ENCODE measurements at regions not wholly inside any gene's neighbourhood (a gene's known extent, or its start where the extent isn't known, plus 50 kb on each side); places are given as distances from the start of the nearest gene placed in this dataset.

DNA sequence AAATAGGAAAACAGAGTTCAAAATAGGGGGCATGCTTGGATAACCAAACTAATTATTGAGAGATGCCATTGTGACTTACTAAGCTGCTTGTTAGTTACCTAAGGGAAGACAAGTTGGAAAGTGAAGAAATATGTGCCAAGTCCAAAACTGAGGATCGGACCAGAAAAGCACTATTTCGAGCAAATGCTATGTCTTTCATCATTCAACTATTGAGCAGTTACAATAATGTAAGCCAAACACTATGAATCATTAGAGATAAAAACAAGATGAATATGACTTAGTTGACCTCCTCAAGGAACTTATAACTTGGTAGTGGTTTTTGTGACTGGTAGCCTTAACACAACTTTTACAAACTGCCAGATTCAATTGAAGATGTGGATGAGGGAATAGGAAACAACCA is 240.6 kb upstream of the MPDZ start:
- TF ChIP-seq, protein P1, sequence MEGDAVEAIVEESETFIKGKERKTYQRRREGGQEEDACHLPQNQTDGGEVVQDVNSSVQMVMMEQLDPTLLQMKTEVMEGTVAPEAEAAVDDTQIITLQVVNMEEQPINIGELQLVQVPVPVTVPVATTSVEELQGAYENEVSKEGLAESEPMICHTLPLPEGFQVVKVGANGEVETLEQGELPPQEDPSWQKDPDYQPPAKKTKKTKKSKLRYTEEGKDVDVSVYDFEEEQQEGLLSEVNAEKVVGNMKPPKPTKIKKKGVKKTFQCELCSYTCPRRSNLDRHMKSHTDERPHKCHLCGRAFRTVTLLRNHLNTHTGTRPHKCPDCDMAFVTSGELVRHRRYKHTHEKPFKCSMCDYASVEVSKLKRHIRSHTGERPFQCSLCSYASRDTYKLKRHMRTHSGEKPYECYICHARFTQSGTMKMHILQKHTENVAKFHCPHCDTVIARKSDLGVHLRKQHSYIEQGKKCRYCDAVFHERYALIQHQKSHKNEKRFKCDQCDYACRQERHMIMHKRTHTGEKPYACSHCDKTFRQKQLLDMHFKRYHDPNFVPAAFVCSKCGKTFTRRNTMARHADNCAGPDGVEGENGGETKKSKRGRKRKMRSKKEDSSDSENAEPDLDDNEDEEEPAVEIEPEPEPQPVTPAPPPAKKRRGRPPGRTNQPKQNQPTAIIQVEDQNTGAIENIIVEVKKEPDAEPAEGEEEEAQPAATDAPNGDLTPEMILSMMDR (IDR thresholded peaks at IDR 0.05) = no peak
- no peak for DNase-seq (ENCODE audit: low spot score)
- Histone ChIP-seq H3K27ac (no peak overlapping the region), H3K4me3 (no peak overlapping the region)

DNA sequence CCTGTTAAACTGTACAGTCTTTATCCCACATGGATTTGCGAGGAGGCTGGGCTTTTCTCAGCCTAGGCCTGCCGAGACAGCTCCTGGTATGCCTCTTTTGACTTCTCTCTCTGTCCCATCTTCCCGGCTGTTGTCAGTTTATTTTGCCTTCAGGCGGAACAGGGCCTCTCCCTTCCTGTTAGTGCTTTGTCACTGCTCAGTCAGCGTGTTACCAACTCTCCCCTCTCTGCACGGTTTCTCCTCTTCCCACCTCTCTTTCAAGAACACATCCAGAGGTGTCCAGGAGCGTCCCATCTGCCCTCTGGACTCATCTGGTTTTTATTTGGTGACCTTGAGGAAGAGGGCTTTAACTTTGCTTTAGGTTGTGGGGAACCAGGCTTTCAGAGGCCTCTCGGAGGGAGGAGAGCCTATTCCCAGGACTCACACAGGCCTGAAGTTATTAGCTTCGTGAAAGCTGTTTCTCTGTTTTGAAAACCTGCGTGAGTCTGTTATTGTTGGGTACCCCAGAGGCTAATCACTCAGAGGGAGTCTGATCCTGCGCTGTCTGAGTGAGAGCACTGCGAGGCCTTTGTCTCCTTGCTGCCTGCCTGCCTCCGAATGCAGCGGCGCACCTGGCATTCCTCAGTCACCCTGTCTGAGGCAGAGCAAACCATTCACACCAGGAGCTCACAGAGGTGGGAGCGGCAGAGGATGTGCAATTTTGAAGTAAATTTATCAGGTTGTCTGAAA is 234.4 kb upstream of the MPDZ start:
- DNase-seq (ENCODE audit: low spot score) = no peak
- Histone ChIP-seq H3K4me3 (no peak overlapping the region), H3K27ac (peak overlapping the region in 1 of 2 donors; percentile 50)
- TF ChIP-seq, protein P1 (IDR thresholded peaks at IDR 0.05) = no peak

DNA sequence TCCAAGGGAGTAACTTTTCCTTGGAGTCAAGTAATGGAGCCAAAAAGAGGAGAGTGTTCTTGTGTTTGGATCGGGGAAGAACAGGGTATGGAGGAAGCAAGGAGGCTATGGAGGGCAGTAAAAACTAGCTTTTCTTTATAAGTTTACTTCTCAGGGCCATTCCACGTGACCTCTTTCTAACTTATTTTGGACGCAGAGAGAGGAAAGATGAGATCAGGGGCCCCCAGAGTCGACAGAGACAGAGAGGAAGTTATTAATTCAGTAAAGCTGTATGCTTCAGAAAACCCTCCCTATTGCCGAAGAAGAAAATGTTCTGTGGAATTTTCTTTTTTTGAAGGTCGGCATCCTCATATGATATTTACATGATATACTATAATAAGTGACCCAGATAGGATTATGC is 233.8 kb upstream of the MPDZ start:
- TF ChIP-seq, protein P1 (IDR thresholded peaks at IDR 0.05) = no peak
- H3K4me3 ChIP-seq = no peak overlapping the region
- no peak for DNase-seq (ENCODE audit: low spot score)
- H3K27ac ChIP-seq = peak overlapping the region in 1 of 2 donors; percentile 50

DNA sequence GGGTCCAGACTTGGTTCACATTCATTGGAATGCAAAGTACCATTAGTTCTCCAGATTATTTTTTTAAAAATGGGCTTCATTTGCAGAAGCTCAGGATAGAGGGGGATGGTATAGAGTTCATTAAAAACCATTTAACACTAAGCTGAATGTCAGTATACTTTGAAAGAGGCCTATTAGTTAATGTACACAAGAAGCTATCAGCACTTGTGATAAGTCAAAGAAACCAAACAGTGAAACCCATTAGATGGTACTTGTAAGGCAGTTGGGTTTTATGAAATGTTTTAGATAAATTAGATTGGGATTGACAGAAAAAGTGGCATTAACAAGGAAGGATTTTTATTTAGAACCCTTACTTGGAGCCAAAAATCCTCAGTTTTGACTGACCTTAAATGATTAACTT is 229.2 kb upstream of the MPDZ start:
- no peak for DNase-seq (ENCODE audit: low spot score)
- TF ChIP-seq, protein P1 (IDR thresholded peaks at IDR 0.05) = no peak
- Histone ChIP-seq H3K4me3 (no peak overlapping the region), H3K27ac (no peak overlapping the region)

DNA sequence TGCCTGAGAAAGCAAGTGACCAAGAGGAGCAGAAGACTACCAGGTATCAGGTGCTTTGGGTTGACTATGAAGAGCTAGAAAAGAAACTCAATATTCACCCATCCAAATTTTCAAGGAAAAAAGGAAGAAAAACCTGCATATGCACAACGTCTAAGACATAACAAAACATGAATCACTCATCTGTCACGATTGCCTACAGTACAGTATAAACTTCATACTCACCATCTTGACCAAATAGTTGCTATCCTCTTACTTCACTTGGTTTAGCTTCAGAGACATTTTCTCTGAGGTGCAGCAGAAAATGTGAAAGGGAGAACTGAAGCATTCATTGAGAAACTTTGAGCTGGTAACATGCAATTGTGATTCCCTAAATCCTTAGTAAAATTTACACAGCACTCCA is 228.6 kb upstream of the MPDZ start:
- TF ChIP-seq, protein P1 (IDR thresholded peaks at IDR 0.05) = no peak
- DNase-seq (ENCODE audit: low spot score) = no peak
- Histone ChIP-seq H3K27ac (no peak overlapping the region), H3K4me3 (no peak overlapping the region)

DNA sequence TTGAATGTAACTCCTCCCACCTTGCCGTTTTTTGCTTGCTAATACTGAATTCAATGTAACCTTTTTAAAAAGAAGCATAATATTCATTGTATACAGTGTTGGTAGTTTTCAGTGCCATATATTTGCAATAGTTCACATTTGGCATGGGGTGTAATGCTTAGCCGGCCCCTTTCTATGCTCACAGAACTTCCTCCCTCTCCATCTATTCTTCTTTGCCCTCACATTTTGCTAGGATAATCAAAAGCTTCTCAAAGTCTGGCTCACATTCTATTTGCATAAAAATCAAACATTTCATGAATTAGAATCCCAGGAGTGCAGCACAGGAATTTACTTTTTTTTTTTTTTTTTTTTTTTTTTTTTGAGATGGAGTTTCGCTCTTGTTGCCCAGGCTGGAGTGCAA is 226.3 kb upstream of the MPDZ start:
- H3K4me3 ChIP-seq = no peak overlapping the region

DNA sequence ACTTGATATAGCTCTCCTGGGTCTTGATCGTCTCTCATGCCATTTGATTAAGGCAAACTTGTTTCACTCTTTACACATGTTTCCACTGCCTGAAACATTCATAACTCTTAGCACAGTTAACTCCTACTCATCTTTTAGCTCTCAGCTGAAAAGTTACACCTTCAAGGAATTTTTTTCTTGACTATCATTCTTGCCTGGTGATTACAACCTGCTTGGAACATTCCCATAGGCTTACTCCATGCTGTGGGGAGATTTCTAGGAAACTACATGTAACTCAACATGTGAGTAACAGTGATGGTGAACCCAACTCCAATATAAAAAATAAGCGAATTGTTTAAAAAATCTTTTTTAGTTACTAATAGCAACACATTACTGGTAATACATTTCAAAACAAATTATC is 224.1 kb upstream of the MPDZ start:
- TF ChIP-seq, protein P1 (IDR thresholded peaks at IDR 0.05) = no peak
- Histone ChIP-seq H3K27ac (no peak overlapping the region), H3K4me3 (no peak overlapping the region)
- no peak for DNase-seq (ENCODE audit: low spot score)

More for the DNA sequence above, 226.3 kb upstream of the MPDZ start:
- no peak for DNase-seq (ENCODE audit: low spot score)
- TF ChIP-seq, protein P1 (IDR thresholded peaks at IDR 0.05) = no peak
- no peak overlapping the region for H3K27ac ChIP-seq
